ENCODE measurements at regions not wholly inside any gene's neighbourhood (a gene's known extent, or its start where the extent isn't known, plus 50 kb on each side); places are given as distances from the start of the nearest gene placed in this dataset.

DNA sequence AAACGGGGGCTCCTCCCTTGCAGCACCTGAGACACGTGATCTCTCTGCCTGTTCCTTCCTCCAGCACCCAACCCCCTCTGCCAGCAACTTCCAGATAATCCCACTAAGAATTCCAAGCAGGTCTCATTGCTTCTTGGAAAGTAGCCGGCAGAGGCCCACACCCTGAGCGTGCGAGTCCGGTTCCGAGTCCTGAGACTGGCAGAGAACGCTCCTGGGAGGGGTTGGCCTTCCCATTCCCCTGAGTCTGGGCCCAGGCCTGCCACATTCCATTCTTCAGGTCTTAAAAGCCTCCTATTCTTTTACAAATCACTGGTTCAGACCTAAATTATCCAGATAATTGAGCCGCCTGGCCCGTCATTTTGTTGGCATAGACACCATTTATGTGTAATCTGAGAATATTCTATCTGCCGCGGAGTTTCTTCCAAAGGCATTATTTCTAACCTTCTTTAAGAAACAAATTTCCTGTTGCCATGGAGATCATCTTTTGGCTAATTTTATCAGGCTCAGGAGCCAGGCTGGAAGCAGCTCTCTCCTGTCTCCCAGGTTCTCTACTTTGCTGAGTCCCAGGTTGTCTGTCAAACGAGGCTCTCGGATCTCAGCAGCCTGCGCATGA is 165.4 kb downstream of the MYCN start (continued):
- TF ChIP-seq FOSL1 (IDR thresholded peaks at IDR 0.05; ENCODE audit: insufficient read depth, low read depth, low read length) (no peak), TAF7 (optimal IDR thresholded peaks at IDR 0.05; ENCODE audit: borderline replicate concordance, low read depth, low read length) (peak; percentile 25), BRCA1 (IDR thresholded peaks at IDR 0.05; ENCODE audit: low read depth, low read length) (no peak), CHD1 (IDR thresholded peaks at IDR 0.05; ENCODE audit: low read depth, low read length) (no peak), YY1 (IDR thresholded peaks at IDR 0.05; ENCODE audit: low read depth, low read length) (peak; percentile 44; the same call in 1 of the 2 replicates), ASH2L (IDR thresholded peaks at IDR 0.05; ENCODE audit: low read length) (peak; percentile 5), MAFK (IDR thresholded peaks at IDR 0.05; ENCODE audit: low read depth, low read length) (no peak), TEAD4 (IDR thresholded peaks at IDR 0.05; ENCODE audit: low read depth, low read length) (peak; percentile 80; the same call in 1 of the 2 replicates), RNF2 (IDR thresholded peaks at IDR 0.05; ENCODE audit: borderline replicate concordance, low read depth, low read length, missing control alignments, poor library complexity, severe bottlenecking) (no peak), CHD2 (IDR thresholded peaks at IDR 0.05; ENCODE audit: low read length) (no peak)
- TF ChIP-seq, protein P1, sequence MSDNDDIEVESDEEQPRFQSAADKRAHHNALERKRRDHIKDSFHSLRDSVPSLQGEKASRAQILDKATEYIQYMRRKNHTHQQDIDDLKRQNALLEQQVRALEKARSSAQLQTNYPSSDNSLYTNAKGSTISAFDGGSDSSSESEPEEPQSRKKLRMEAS (IDR thresholded peaks at IDR 0.05) = peak; percentile 63; the same call in 1 of the 2 replicates
- TF ChIP-seq, protein P2, sequence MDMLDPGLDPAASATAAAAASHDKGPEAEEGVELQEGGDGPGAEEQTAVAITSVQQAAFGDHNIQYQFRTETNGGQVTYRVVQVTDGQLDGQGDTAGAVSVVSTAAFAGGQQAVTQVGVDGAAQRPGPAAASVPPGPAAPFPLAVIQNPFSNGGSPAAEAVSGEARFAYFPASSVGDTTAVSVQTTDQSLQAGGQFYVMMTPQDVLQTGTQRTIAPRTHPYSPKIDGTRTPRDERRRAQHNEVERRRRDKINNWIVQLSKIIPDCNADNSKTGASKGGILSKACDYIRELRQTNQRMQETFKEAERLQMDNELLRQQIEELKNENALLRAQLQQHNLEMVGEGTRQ (IDR thresholded peaks at IDR 0.05; ENCODE audit: low read length) = peak; percentile 87

All from H1 (cell line).